ENCODE measurements at regions not wholly inside any gene's neighbourhood (a gene's known extent, or its start where the extent isn't known, plus 50 kb on each side); places are given as distances from the start of the nearest gene placed in this dataset.

DNA sequence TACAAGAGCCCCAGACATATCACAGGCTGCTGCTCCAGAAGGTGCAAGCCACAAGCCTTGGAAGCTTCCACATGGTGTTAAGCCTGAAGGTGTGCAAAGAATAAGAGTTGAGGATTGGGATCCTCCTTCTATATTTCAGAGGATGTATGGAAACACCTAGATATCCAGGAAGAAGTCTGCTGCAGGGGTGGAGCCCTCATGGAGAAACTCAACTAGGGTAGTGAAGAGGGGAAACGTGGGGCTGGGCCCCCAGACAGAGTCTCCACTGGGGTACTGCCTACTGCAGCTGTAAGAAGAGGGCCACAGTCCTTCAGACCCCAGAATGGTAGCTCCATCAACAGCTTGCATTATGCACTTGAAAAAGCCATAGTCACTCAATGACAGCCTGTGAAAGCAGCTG is 1444.0 kb downstream of the SLITRK1 start:
- Histone ChIP-seq H3K9ac (ENCODE audit: low read depth, low read length) (no peak overlapping the region), H2AK9ac (replicated peaks; ENCODE audit: low read depth, low read length, poor library complexity) (no peak overlapping the region), H4K5ac (ENCODE audit: low read depth, low read length) (no peak overlapping the region), H3K9me1 (ENCODE audit: insufficient read depth, low read length) (no peaks in the 10 kb centered on the region), H3K56ac (ENCODE audit: extremely low read depth, insufficient read depth, low read length) (no peak overlapping the region), H3K27me3 (ENCODE audit: control insufficient read depth, insufficient read depth, low read length) (no peaks in the 10 kb centered on the region), H3K27ac (ENCODE audit: insufficient read depth, low read length) (no peak overlapping the region), H2BK5ac (ENCODE audit: low read depth, low read length, poor library complexity, severe bottlenecking) (no peak overlapping the region), H3K36me3 (ENCODE audit: control insufficient read depth, insufficient read depth, low read length) (no peaks in the 10 kb centered on the region), H4K91ac (ENCODE audit: insufficient read depth, low read depth, low read length) (no peak overlapping the region), H2BK120ac (ENCODE audit: low read depth, low read length) (no peak overlapping the region), H3K18ac (ENCODE audit: low read depth, low read length) (no peak overlapping the region), H3K4me3 (ENCODE audit: insufficient read depth, low read depth, low read length) (no peak overlapping the region), H2AFZ (replicated peaks; ENCODE audit: low read length, poor library complexity) (no peak overlapping the region), H2AK5ac (ENCODE audit: low read depth, low read length) (no peak overlapping the region), H3K23ac (ENCODE audit: low read depth, low read length) (no peak overlapping the region), H3K4me1 (ENCODE audit: control insufficient read depth, insufficient read depth, low read length) (no peaks in the 10 kb centered on the region), H3K14ac (replicated peaks; ENCODE audit: low read depth, low read length) (no peak overlapping the region), H3K9me3 (ENCODE audit: control insufficient read depth, insufficient read depth, low read length) (0 out of 2 replicates have a peak, but pooled peaks cover 2% of the 10 kb centered on the region), H2BK20ac (ENCODE audit: low read depth, low read length) (no peak overlapping the region), H4K8ac (ENCODE audit: low read depth in 2 of 2, low read length in 2 of 2) (no peak overlapping the region), H2BK15ac (ENCODE audit: low read depth, low read length) (no peak overlapping the region), H3K4me2 (ENCODE audit: low read depth, low read length) (no peak overlapping the region), H4K20me1 (ENCODE audit: insufficient read depth, low read length) (no peaks in the 10 kb centered on the region), H3K79me1 (ENCODE audit: low read depth in 1 of 2, low read length in 2 of 2) (no peaks in the 10 kb centered on the region), H3K4ac (ENCODE audit: low read depth, low read length) (no peak overlapping the region)
- intact Hi-C loops (cut with micrococcal nuclease): no loop called here
- WGBS, 2 experiments (ENCODE audit: extremely low coverage in 2 of 2, insufficient read length in 1 of 2): no CpG with 5 or more reads among the region's 1 CpG
- BruUV-seq (replicated peaks): no TSS peak
- CTCF ChIA-PET: no interaction called here
- ATAC-seq (ENCODE audit: low read depth) (no peak), DNase-seq (no peak)
- in situ Hi-C loops (cut with MboI; ENCODE audit: low sequenced_read_pairs): no loop called here
- POLR2A ChIA-PET (ENCODE audit: unreplicated experiment): no interaction called here
- dilution Hi-C loops (cut with HindIII; ENCODE audit: low sequenced_read_pairs, unreplicated experiment): no loop called here
- TF ChIP-seq SMC3 (IDR thresholded peaks at IDR 0.05; ENCODE audit: low read depth, low read length) (no peak), RFX5 (IDR thresholded peaks at IDR 0.05; ENCODE audit: low read depth, low read length) (no peak), RAD21 (IDR thresholded peaks at IDR 0.05; ENCODE audit: low read length) (no peak), CEBPB (IDR thresholded peaks at IDR 0.05; ENCODE audit: low read depth, low read length) (no peak), RCOR1 (IDR thresholded peaks at IDR 0.05; ENCODE audit: insufficient replicate concordance, low read length) (no peak), CHD1 (IDR thresholded peaks at IDR 0.05; ENCODE audit: low read depth, low read length) (no peak), POLR2A (IDR thresholded peaks at IDR 0.05; ENCODE audit: low read depth, low read length) (no peak)
- TF ChIP-seq, protein P1, sequence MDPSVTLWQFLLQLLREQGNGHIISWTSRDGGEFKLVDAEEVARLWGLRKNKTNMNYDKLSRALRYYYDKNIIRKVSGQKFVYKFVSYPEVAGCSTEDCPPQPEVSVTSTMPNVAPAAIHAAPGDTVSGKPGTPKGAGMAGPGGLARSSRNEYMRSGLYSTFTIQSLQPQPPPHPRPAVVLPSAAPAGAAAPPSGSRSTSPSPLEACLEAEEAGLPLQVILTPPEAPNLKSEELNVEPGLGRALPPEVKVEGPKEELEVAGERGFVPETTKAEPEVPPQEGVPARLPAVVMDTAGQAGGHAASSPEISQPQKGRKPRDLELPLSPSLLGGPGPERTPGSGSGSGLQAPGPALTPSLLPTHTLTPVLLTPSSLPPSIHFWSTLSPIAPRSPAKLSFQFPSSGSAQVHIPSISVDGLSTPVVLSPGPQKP (IDR thresholded peaks at IDR 0.05; ENCODE audit: borderline replicate concordance, low read depth, low read length): no peak

Data from IMR-90 (cell line).